ENCODE measurements at regions not wholly inside any gene's neighbourhood (a gene's known extent, or its start where the extent isn't known, plus 50 kb on each side); places are given as distances from the start of the nearest gene placed in this dataset.

- TF ChIP-seq EZH2 (optimal IDR thresholded peaks at IDR 0.05; ENCODE audit: low read depth, low read length) (no peak), CTCF (IDR thresholded peaks at IDR 0.05; ENCODE audit: low read length) (no peak), EZH2phosphoT487 (IDR thresholded peaks at IDR 0.05; ENCODE audit: low read length) (no peak)
Observed at GRCh38 chr13:59230484-59231264, 933.1 kb downstream of the DIAPH3 start.
